SK-N-SH treated with all-trans-retinoic acid at 6 μM for 48 hours (cell line): ENCODE measurements at regions not wholly inside any gene's neighbourhood (a gene's known extent, or its start where the extent isn't known, plus 50 kb on each side); places are given as distances from the start of the nearest gene placed in this dataset.

Experiments
- PPARA ChIP-seq: fragments of 250-450 bp; sonication (Bioruptor Pico); IDR thresholded peaks from 2 replicates; pipeline ENCODE4 v1.5.0; 2020; ENCODE audit warnings: mild to moderate bottlenecking, borderline replicate concordance
- RARB ChIP-seq: fragments of 250-450 bp; sonication (Bioruptor Pico); IDR thresholded peaks from 2 replicates; pipeline ENCODE4 v1.8.0; 2021; ENCODE audit warnings: mild to moderate bottlenecking, moderate library complexity
- ZNF565 ChIP-seq: fragments of 450-650 bp; formaldehyde crosslinking; conservative IDR thresholded peaks from 2 replicates; pipeline ENCODE4 v1.5.0; 2020; ENCODE audit warnings: low read depth, mild to moderate bottlenecking, moderate library complexity
- ZNF70 ChIP-seq: fragments of 450-650 bp; formaldehyde crosslinking; IDR thresholded peaks from 2 replicates; pipeline ENCODE4 v1.5.0; 2020; ENCODE audit warnings: mild to moderate bottlenecking, moderate library complexity
- TF ChIP-seq, protein P1 (sequence below): fragments of 250-450 bp; sonication (Bioruptor Pico); IDR thresholded peaks from 2 replicates; pipeline ENCODE4 v1.5.1; 2021; ENCODE audit warnings: mild to moderate bottlenecking, moderate library complexity

DNA sequence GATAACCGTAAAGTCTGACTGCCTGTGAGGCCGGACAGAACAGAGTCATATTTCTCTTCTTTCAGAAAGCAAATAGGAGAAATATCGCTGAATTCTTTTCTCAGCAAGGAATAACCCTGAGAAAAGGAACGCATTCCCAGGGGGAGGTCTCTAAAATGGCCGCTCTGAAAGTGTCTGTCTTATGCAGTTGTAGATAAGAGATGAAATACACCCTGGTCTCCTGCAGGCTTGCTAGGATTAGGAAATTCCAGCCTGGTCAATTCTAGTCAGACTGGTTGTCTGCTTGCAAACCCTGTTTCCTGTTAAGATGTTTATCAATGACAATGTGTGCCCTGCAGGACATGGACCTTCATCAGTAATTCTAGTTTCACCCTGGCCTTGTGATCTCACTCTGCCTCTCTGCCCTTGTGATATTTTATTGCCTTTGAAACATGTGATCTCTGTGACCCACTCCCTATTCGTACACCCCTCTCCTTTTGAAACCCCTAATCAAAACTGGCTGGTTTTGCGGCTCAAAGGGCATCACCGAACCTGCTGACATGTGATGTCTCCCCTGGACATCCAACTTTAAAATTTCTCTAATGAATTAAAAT is 934.8 kb upstream of the SPRY2 start:
- no peak for TF ChIP-seq PPARA (CRISPR knock-in tag)
- no peak for TF ChIP-seq ZNF565 (CRISPR knock-in tag)
- TF ChIP-seq, protein P1, sequence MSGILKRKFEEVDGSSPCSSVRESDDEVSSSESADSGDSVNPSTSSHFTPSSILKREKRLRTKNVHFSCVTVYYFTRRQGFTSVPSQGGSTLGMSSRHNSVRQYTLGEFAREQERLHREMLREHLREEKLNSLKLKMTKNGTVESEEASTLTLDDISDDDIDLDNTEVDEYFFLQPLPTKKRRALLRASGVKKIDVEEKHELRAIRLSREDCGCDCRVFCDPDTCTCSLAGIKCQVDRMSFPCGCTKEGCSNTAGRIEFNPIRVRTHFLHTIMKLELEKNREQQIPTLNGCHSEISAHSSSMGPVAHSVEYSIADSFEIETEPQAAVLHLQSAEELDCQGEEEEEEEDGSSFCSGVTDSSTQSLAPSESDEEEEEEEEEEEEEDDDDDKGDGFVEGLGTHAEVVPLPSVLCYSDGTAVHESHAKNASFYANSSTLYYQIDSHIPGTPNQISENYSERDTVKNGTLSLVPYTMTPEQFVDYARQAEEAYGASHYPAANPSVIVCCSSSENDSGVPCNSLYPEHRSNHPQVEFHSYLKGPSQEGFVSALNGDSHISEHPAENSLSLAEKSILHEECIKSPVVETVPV (CRISPR knock-in tag) = no peak
- no peak for TF ChIP-seq ZNF70 (CRISPR knock-in tag)
- no peak for TF ChIP-seq RARB (CRISPR knock-in tag)
